ENCODE measurements at regions not wholly inside any gene's neighbourhood (a gene's known extent, or its start where the extent isn't known, plus 50 kb on each side); places are given as distances from the start of the nearest gene placed in this dataset.

DNA sequence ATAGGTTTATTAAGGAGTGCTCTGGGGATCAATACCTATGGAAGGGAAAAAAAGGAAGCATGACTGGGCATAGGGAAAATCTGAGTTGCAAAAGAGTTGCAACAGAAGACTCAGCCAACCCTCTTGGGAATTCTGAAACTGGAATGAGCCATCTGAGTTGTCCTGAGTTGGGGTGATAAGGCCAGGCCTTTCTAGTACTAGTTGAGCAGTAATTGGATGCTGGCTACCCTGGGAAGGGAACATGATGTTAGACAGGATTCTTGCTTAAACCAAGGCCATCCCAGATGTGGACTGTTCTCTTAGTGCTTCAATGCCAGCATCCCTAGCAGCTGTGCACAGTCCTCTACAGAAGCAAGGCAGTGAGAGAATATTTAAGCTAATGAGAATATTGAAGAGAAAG is 348.8 kb upstream of the GULP1 start:
- TF ChIP-seq, protein P1, sequence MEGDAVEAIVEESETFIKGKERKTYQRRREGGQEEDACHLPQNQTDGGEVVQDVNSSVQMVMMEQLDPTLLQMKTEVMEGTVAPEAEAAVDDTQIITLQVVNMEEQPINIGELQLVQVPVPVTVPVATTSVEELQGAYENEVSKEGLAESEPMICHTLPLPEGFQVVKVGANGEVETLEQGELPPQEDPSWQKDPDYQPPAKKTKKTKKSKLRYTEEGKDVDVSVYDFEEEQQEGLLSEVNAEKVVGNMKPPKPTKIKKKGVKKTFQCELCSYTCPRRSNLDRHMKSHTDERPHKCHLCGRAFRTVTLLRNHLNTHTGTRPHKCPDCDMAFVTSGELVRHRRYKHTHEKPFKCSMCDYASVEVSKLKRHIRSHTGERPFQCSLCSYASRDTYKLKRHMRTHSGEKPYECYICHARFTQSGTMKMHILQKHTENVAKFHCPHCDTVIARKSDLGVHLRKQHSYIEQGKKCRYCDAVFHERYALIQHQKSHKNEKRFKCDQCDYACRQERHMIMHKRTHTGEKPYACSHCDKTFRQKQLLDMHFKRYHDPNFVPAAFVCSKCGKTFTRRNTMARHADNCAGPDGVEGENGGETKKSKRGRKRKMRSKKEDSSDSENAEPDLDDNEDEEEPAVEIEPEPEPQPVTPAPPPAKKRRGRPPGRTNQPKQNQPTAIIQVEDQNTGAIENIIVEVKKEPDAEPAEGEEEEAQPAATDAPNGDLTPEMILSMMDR (IDR thresholded peaks at IDR 0.05), result no peak
- TF ChIP-seq POLR2A (IDR thresholded peaks at IDR 0.05), result no peak

Measured in adrenal gland (tissue), 5 donors.